ENCODE measurements at regions not wholly inside any gene's neighbourhood (a gene's known extent, or its start where the extent isn't known, plus 50 kb on each side); places are given as distances from the start of the nearest gene placed in this dataset.
"Not testable (repeated sequence)": the region's sequence is repeated elsewhere in the genome, so short reads cannot be mapped to it uniquely, and the experiment has no call there.

DNA sequence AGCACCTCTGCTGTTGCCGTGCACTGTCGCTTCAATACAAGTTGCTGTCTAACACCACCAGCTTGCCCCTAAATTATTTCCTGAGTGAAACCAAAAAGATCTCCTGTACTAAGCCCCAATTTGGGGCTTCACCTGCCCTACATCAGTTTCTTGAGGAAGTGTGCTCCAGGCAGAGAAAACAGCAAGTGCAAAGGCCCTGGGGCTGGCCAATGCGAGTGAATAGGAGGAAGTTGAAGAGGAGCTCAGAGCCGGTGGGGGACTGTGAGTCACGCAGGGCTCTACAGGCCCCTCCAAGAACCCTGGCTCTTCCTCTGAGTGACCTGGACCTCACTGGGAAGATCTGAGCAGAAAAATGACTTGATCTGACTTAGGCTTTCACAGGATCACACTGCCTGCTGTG, 117.2 kb downstream of the IPO8 start:
- DNase-seq (ENCODE audit: low read depth) = no peak

DNA sequence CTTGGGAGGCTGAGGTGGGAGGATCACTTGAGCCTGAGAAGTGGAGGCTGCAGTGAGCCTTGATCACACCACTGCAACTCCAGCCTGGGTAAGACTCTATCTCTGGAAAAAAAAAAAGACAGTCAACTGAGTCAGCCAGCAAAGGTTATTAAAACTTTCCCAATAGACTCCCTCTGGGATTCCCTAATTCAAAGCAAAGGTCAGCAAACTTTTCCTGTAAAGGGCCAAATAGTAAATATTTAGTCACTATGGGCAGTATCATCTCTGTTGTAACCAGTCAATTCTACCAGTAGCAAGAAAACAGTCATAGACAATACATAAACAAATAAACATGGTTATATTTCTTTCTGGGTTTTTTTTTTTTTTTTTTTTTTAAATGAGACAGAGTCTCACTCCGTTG, 122.5 kb downstream of the IPO8 start:
- DNase-seq (ENCODE audit: low read depth) = no peak

DNA sequence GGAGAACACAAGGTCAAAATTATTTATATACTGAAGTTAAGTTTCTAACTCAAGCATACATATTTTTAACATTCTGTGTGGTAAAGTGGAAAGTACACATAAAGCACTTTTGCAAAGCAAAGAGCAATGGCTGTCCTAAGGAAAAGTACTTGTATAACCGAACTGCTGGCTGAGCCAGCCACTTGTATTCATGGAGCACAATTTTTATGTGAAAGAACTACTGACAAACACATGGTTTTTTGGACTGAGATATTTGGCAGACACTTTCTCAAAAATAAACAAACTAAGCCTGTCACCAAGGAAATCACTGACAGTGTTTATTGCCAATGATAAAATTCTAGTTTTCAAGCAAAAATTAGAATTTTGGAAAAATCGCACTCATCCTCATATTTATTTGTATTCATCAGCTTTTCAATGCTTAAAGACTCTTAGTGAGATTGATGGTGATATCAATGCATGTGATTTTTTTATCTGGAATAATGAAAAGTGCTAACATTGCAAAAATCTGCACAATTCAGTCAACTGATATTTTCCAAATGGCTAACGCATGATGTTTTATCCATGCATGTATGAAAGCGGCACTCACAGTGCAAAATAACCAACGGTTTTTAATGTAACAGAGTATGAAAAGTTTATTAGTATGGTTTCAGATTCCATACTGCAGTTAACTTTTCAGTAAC, 125.3 kb downstream of the IPO8 start:
- DNase-seq (ENCODE audit: low read depth) = no peak

DNA sequence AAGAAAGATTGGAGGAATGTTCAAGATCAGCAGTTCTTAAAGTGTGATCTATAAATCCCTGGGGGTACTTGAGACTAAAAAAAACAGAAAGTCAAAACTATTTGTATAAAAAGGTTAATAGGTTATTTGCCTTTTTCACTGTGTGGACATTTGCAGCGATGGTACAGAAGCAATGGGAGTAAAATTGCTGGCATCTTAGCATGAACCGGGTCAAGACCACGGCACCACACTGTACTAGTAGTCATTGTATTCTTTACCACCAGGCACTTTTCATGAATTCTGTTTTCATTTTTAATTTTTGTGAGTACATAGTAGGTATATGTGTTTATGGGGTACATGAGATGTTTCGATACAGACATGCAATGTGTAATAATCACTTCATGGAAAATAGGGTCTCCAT, 126.2 kb downstream of the IPO8 start:
- no peak for DNase-seq (ENCODE audit: low read depth)

DNA sequence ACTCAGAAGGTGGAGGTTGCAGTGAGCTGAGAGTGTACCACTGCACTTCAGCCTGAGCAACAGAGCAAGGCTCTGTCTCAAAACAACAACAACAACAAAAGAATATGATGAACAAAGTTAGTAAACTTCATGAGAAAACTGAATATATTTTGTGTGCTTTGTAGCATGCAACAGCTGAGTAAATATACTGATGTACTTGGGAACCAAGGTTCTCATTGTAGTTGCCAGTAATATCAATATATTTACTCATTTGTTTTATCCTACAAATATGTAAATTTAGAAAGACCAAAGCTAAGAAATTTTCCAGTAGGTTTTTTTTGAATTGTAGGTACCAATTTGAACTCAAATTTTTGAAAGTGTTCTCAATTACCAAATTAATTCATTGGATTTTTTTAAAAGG, 127.2 kb downstream of the IPO8 start:
- DNase-seq (ENCODE audit: low read depth) = no peak

DNA sequence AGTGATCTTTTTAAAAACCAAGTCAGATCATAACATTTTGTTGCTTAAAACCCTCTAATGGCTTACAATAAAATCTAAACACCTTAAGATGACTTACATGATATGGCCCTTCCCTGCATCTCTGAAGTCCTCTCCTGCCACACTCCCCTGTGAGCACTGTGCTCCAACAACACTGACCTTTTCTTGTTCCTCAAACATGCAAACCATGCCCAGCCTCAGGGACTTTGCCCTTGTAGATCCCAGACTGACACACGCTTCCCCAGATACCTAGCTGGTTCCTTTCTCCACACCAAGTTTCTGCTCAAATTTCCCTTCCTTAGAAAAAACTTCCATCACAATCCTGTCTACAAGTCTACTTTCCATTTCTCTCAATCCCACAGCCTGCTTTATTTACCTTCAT, 128.6 kb downstream of the IPO8 start:
- DNase-seq (ENCODE audit: low read depth) = no peak

DNA sequence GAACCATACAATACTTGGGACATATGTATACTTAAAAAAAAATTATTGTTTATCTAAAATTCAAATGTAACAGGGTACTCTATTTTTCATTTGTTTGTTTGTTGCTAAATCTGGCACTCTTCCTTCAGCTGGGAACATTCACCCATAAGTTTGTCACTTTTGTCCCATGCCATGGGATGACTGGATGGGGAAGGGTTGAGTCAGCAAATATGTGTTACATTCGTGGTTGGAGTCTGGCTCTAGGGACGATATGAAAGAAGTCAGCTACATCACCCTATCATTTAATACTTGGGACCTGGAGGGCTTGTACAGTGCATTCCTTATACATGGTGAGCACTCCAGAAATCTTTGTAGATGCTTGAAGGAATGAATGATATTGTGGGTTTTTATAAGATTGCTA, 131.3 kb downstream of the IPO8 start:
- no peak for DNase-seq (ENCODE audit: low read depth)

DNA sequence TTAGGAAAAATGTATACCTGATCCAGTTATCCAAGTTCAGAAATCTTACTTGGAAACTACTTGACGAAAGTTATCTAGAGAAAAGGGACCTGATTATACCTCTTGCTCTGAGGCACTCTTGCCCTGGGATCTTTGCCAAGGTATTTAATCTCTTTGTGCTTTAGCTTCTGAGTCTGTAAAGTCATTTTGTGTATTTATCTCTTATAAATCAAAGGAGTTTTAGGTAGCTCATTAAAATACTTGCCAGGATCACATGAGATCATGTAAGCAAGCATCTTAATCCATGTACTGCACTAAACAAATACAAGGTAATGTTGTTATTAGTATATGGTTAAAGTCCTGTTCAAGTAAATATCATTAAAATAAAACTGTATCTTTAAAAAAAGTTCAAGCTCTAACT, 147.5 kb downstream of the IPO8 start:
- DNase-seq (ENCODE audit: low read depth) = no peak

DNA sequence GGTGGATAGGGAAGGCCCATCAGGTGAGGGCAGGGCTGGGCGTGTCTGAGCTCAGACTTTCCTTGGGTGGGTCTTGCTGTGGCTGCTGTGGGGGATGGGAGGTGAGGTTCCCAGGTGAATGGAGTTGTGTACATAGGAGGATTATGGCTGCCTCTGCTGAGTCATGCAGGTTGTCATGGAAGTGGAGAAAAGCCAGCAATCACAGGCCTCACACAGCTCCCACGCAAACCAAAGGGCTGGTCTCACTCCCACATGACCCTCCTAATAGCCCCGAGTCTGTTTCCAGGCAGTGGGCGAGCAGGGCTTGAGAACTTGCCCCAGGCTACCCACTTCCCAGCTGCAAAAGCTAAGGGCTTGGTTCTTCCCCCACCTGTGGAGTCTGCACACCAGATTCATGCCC, 149.5 kb downstream of the IPO8 start:
- DNase-seq (ENCODE audit: low read depth) = no peak

DNA sequence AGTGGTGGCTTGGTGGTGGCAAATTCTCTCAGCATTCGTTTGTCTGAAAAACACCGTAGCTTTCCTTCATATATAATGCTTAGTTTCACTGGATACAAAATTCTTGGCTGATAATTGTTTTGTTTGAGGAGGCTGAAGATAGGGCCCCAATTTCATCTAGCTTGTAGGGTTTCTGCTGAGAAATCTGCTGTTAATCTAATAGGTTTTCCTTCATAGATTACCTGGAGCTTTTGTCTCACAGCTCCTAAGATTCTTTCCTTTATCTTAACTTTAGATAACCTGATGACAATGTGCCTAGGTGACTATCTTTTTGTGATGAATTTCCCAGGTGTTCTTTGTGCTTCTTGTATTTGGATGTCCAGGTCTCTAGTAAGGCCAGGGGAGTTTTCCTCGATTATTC, 151.0 kb downstream of the IPO8 start:
- not testable (repeated sequence) for DNase-seq (ENCODE audit: low read depth)

DNA sequence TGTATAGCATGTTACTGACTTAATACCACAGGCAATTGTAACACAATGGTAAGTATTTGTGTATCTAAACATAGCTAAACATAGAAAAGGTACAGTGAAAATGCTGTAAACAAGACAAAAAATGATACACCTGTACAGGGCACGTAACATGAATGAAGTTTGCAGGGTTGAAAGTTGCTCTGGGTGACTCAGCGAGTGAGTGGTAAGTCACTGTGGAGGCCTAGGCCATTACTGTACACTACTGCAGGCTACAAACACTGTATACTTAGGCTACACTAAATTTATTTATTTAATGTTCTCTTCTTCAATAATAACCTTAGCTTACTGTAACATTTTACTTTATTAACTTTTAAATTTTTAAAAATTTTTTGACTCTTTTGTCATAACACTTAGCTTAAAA, 158.4 kb downstream of the IPO8 start:
- no peak for DNase-seq (ENCODE audit: low read depth)

DNA sequence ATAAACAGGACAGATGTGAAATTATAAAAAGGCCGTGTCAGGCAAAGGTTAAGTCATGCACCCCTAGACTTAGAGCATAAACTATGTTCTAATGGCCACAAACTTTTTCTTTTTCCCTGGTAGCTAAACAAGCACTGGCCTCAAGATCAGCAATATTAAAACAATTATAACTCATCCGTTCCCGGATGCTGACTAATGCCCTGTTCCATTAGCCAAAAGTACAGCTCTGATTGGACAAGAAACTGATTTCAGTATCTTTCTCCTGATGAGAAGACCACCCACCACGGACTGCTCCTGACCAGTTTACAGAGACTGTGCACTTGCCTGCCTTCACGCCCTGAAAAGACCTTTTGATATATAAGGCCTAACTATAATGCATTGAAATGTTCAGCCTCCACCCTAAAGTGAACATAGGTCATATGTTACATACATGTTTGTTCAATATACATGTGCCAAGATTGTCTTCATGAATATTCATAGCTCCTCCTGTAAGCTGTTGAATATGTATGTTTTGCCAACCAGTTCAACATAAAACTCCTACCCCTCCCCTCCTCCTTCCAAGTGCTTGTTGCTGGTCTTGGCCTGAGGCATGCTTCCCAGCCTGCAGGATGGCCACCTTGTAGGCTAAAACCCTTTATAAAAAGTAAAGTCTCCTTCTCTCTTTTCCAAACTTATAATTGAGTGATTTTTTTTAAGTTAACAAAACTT, 162.0 kb downstream of the IPO8 start:
- no peak for DNase-seq (ENCODE audit: low read depth)

DNA sequence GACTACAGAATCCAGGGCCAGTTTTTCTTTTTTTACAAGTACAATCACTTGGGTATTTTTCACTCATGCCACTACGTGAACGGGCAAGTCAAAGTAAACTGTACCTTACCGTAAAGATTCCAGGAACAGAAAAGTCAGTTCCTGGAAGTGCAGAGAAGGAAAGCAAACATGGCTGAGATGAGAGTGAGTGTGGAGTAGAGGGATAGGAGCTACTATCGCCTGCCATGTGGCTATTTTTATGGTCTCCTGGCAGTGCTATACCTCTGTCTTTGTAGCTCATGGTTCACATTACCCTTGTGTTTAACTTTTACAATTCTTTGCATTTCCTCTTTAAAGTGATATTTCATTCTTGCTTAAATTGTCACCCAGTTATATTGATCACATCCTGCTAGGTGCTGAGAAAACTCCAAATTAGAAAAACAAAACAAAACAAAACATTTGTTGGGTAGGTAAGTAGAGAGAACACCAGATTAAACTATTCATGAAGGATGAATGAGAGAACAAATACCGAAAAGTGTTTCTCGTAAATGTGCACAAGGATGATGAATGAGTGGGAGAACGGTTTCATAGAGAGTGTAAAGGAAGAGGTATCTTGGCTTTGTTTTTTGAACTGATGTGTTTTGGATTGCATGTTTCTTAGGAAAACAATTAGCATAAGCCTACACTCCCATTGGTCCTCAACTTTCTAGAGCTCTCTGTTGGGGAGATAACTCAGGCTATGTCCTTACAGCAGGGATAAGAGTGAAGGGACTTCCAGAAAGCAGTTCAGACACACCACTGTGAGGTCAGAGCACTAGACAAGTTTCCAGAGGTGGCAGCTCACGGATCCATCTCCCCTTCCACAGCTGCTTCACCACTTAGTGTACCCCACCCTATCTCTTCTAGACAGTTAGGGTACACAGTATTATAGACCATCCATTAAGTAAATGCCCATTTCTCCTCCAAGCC, 163.7 kb downstream of the IPO8 start:
- DNase-seq (ENCODE audit: low read depth) = no peak

DNA sequence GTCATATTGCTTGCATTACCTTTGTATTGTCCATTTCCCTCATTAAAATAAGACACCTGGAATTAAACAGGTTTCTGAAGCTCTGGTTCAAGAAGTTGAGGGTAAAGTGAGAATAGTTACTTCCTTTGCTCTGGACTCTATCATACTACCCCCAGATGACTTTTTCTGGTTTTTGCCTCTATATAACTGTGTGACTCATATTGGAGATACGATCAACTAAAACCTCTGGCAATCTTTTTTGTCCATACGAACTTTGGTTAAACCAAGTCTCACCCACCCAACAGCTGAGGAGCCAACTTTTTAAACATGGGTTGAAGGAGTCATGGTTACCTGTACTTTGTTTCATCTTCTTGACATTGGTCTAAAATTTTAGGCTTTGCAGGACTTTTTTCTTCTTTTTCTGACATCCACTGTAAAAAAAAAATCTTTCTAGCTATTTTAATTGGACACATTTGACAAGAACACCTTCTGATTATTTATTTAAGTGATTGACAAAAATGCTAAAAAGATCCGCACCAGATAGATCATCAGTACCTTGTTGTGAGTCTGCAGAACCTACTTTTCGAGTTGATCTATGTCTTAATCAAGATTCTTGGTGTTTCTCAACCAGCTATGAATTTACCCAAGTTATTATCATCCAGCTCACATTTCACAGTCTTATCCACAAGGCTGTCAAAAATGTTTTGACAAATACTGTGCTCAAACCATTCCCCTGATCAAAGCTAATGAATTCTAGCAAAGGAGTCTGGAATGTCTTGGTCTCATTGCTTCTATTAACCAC, 166.0 kb downstream of the IPO8 start:
- no peak for DNase-seq (ENCODE audit: low read depth)

DNA sequence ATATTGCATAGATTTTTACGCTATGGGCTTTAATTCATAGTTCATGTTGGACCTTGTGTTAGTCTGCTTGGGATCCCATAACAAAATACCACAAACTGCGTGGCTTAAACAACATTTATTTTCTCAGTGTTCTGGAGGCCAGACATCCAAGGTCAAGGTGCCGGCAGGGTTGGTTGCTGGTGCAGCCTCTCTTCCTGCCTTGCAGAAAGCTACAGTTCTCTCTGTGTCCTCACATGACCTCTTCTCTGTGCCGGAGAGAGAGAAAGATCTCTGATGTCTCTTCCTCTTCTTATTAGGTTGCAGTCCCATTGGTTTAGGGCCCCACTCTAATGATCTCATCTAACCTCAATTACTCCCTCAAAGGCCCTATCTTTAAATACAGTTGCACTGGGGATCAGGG, 170.5 kb downstream of the IPO8 start:
- no peak for DNase-seq (ENCODE audit: low read depth)

DNA sequence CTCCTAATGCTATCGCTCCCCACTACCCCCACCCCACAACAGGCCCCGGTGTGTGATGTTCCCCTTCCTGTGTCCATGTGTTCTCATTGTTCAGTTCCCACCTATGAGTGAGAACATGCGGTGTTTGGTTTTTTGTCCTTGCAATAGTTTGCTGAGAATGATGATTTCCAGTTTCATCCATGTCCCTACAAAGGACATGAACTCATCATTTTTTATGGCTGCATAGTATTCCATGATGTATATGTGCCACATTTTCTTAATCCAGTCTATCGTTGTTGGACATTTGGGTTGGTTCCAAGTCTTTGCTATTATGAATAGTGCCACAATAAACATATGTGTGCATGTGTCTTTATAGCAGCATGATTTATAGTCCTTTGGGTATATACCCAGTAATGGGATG, 175.4 kb downstream of the IPO8 start:
- DNase-seq (ENCODE audit: low read depth) = not testable (repeated sequence)

DNA sequence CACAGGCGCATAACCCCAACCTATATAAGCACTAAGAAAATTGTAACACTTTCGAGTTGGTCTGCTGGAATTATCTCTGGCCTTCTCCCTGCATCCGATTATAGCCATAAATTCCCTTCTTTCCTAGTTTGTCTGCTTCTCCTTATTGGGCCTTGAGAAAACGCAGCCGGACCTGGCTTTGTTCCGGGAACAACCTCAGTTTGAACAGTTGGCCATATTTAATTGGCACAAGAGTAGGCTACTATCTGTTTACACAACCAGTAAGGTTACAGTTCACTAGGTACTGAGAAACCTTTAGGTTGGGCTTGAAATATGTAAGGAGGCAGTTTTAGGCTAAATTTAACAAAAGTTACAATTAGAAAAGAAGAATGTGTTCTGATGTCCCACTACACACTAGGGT, 176.1 kb downstream of the IPO8 start:
- DNase-seq (ENCODE audit: low read depth) = no peak

DNA sequence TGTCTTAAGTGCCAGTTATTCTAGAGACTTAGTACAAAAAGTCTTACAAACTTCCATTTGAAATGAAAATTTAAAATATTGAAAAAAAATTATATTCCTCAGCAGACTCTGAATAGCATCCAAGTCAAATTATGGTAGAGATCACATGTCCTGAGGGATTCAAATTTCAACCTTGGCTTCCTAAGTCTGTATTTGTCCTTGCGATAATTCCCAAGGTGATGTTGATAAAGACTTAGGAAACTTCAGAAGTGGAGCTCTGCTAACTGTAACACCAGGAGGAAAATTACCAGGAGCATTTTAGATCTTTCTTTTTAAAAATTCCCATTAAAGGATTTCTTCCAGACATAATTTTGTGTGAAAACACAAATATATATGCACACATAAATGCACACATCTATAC, 178.3 kb downstream of the IPO8 start:
- no peak for DNase-seq (ENCODE audit: low read depth)

DNA sequence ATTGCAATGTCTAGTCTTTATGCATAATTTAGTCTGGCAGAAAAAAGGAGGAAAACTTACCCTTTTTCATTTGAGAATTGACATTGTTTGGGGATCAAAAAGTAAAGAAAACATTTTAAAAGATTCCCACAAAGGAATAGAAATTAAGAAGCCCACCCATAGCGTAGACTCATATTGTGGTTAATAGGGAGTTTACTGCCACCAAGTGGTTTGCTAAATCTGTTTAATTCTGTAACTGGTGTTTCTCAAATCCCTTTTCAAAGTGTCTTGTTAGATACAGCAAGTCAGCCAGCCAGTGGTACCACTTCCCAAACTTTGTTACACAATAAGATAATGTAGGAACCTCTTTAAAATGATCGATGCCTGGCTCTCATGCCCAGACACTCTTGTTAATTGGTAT, 180.3 kb downstream of the IPO8 start:
- DNase-seq (ENCODE audit: low read depth) = peak; percentile 1

DNA sequence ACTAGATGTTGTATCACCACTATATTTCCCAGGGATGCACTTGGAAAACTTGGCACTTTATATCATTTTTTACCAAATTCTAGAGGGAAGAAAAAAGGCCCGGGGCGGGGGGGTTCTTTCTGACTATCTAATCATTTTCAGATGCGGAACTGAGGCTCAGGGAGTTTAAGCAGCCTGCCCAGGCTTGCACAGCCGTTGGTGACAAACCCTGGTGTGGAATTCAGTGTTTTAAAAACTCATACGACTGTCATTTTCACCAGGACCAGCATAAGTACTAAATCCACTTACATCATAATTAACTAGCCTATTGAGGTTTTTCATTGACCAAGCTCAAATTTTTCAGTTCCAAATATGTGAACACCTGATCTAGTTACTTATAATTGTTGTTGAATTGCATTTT, 181.0 kb downstream of the IPO8 start:
- no peak for DNase-seq (ENCODE audit: low read depth)

DNA sequence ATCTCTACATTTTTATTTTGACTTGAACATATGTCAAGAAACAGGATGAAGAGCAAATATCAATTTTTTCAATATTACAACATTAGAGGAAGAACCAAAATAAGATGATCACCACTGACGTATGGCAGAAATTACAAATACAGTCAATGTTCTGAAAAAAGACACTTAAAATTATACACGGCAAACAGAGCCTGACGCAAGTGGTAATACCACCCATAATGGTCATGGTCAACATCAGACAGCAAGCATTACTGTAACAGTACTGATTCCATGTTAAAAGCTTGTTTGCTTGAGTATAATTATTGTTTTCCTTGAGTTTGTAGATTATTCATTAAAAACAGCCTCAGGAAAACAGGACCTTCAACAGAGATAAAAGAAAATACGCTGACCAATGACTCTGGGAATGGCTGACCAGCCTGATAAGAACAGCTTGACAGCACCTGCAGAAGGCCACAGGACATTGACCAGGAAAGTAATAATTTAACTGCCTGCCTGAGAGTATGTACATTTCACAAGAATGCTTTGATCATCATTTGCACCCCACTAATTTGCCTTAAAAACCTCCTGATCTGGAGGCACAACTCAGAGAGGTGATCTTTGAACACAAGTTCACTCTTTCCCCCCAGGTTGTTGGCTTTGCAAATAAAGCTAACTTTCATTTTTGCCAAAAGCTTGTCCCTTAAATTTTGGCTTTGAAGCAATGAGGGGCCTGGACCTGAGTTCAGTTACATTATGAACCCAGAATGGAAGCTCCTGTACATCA, 187.3 kb downstream of the IPO8 start:
- no peak for DNase-seq (ENCODE audit: low read depth)
